GM12878 (cell line): ENCODE measurements at regions not wholly inside any gene's neighbourhood (a gene's known extent, or its start where the extent isn't known, plus 50 kb on each side); places are given as distances from the start of the nearest gene placed in this dataset.

Source experiments
- ATF2 ChIP-seq: IDR thresholded peaks from 2 replicates; pipeline ENCODE4 v1.6.1; 2012; ENCODE audit warnings: low read length, inconsistent platforms
- CBX5 ChIP-seq: sonication (generic); IDR thresholded peaks from 2 replicates; pipeline ENCODE4 v1.6.1; 2016; ENCODE audit warnings: low read depth, moderate library complexity, mild to moderate bottlenecking, inconsistent platforms
- CTCF ChIP-seq, 3 experiments: IDR thresholded peaks in 2 of 3; conservative IDR thresholded peaks in 1 of 3; 2 replicates each; pipeline ENCODE4 v1.5.1; 2011; ENCODE audit warnings: low read depth in 3 of 3, low read length in 3 of 3, mild to moderate bottlenecking in 3 of 3, control low read depth in 2 of 3, moderate library complexity in 2 of 3, inconsistent platforms in 1 of 3, mixed read lengths in 1 of 3; ENCODE audit not compliant: control insufficient read depth in 2 of 3, insufficient read depth in 1 of 3; ENCODE audit errors: extremely low read depth in 1 of 3
- FOXK2 ChIP-seq: fragments of 450-650 bp; IDR thresholded peaks from 2 replicates; pipeline ENCODE4 v1.6.1; 2017; ENCODE audit warnings: mild to moderate bottlenecking, moderate library complexity
- HCFC1 ChIP-seq: fragments of 150-350 bp; IDR thresholded peaks from 2 replicates; pipeline ENCODE4 v1.6.1; 2014; ENCODE audit warnings: low read length
- MEF2A ChIP-seq: IDR thresholded peaks from 2 replicates; pipeline ENCODE4 v1.6.1; 2011; ENCODE audit warnings: low read depth, mild to moderate bottlenecking, low read length, moderate library complexity; ENCODE audit not compliant: insufficient read depth
- NFXL1 ChIP-seq: fragments of 450-650 bp; IDR thresholded peaks from 2 replicates; pipeline ENCODE4 v1.6.1; 2017; ENCODE audit warnings: antibody characterized with exemption, mild to moderate bottlenecking, borderline replicate concordance
- ZNF274 ChIP-seq: IDR thresholded peaks from one replicate; pipeline ENCODE4 v1.8.0; 2011; ENCODE audit not compliant: insufficient read length, insufficient read depth
- ZZZ3 ChIP-seq: IDR thresholded peaks from 2 replicates; pipeline ENCODE4 v1.6.1; 2011; ENCODE audit warnings: low read depth; ENCODE audit not compliant: control insufficient read depth, insufficient read length

GRCh38 chr3:79869461-79870312 lies 101.9 kb upstream of the ROBO1 start:
- no peak for TF ChIP-seq MEF2A
- TF ChIP-seq ZZZ3: no peak
- TF ChIP-seq NFXL1: no peak
- TF ChIP-seq CTCF (IDR thresholded peaks at IDR 0.05 in 2 of 3, conservative IDR thresholded peaks at IDR 0.05 in 1 of 3; ENCODE audit: control insufficient read depth in 2 of 3, extremely low read depth in 1 of 3, insufficient read depth in 1 of 3, low read depth in 3 of 3, low read length in 3 of 3): no peak
- TF ChIP-seq FOXK2: no peak
- no peak for TF ChIP-seq HCFC1
- TF ChIP-seq ATF2: no peak
- no peak for TF ChIP-seq ZNF274
- no peak for TF ChIP-seq CBX5
